ENCODE measurements at regions not wholly inside any gene's neighbourhood (a gene's known extent, or its start where the extent isn't known, plus 50 kb on each side); places are given as distances from the start of the nearest gene placed in this dataset.
"Not testable (repeated sequence)": the region's sequence is repeated elsewhere in the genome, so short reads cannot be mapped to it uniquely, and the experiment has no call there.

- no peak for DNase-seq
Observed at GRCh38 chr7:79952399-79952798, 182.2 kb upstream of the GNAI1 start.

GRCh38 chr7:79951415-79951814 is 183.2 kb upstream of the GNAI1 start:
- no peak for DNase-seq

- DNase-seq, result no peak
Observed at GRCh38 chr7:79949778-79950177, 184.9 kb upstream of the GNAI1 start.

GRCh38 chr7:79936281-79936983 is 198.2 kb upstream of the GNAI1 start:
- no peak for DNase-seq

DNA sequence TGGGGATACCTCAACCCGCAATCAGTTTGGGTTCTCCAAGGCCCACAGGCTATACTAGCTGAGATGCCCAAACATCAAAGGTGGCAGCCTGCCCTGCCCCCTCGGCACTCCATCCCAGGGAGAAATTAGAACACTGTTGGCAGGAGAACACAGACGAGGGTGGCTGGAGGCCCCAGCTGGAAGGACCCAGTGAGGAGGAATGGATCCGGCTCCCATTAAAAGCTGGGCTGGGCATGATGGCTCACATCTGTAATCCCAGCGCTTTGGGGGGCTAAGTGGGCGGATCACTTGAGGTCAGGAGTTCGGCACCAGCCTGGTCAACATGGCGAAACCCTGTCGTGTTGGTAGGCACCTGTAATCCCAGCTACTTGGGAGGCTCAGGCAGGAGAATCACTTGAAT is 199.9 kb upstream of the GNAI1 start:
- DNase-seq, result no peak

DNA sequence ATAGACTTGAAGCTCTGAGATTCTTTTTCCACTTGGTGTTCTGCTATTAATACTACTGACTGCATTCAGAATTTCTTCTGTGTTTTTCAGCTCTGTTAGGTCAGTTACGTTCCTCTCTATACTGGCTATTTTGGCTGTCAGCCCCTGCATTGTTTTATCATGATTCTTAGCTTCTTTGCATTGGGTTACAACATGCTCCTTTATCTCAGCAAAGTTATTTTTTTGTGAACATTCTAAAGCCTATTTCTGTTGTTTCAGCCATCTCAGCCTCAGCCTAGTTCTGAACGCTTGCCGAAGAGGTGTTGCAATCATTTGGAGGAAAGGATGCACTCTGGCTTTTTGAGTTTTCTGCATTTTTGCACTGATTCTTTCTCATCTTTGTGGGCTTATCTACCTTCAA is 201.5 kb upstream of the GNAI1 start:
- DNase-seq, result peak; percentile 88

GRCh38 chr7:79930604-79931003 is 204.0 kb upstream of the GNAI1 start:
- peak; percentile 66 for DNase-seq

GRCh38 chr7:79927116-79927515 is 207.5 kb upstream of the GNAI1 start:
- peak; percentile 3 for DNase-seq

DNA sequence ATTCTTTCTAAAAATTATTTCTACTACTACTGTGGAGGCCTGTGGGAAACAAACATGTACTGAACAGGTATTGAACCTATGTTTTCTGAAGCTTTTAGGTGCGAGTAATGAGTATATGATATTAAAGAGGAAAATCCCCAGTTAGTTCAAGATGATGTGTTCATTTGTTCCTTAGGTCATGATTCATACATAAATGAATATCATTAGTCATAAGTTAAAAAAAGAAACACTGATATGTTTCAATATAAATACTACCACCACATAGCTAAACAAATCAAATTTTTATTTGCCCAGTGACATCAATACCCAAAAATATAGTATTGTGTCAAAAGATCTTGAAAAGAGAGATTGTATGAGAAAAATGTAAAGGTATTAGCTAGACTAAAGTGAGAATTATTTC is 210.7 kb upstream of the GNAI1 start:
- DNase-seq, result peak; percentile 12

DNA sequence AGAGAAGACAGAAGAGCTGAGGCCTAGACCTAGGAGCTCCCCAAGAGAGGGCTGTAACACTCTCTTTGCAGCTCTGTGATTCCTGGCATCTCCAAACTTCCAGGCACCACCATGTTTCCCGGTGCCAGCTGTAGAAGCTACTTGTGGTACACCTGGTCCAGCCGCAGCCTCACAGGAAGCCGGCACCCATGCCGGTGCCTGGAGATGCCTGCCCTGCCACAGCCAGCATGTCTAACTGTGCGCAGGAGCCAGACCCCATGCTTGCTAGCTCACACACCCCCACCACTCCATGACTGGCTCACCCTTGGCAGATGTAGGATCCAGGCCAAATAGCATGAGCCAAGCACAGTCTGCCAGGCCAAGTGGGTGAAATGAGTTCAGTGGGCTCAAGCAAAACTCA is 211.7 kb upstream of the GNAI1 start:
- DNase-seq, result no peak

DNA sequence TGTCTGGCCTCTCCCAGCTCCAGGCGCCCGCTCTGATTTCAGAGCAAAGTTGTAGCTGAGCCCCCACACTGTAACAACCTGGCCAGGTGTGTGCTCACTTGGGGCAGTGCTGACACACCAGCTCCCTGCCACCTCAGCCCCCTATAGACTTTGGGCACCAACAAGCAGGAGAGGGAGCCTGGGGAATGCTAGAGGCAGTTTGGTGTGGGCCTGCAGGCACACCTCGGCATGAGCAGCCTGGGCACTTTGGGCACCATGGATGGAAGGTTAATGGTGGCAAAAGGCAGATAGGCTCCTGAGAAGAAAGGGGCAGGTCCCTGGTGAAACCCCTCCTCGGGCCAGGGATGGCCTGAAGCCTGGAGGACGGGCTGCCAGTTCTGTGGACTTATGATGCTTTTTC is 212.7 kb upstream of the GNAI1 start:
- DNase-seq, result no peak

DNA sequence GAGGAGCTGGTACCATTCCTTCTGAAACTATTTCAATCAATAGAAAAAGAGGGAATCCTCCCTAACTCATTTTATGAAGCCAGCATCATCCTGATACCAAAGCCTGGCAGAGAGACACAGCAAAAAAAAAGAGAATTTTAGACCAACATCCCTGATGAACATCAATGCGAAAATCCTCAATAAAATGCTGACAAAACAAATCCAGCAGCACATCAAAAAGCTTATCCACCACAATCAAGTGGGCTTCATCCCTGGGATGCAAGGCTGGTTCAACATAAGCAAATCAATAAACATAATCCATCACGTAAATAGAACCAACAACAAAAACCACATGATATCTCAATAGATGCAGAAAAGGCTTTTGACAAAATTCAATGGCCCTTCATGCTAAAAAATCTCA is 216.0 kb upstream of the GNAI1 start:
- DNase-seq, result not testable (repeated sequence)

DNA sequence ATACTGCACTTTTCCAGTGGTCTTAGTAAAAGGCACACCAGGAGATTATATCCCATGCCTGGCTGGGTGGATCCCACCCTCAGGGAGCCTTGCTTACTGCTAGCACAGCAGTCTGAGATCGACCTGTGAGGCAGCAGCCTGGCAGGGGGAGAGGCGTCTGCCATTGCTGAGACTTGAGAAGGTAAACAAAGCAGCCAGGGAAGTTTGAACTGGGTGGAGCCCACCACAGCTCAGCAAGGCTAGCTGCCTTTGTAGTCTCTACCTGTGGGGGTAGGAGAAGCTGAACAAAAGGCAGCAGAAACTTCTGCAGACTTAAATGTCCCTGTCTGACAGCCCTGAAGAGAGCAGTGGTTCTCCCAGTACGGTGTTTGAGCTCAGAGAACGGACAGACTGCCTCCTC is 219.3 kb upstream of the GNAI1 start:
- DNase-seq, result not testable (repeated sequence)

- DNase-seq, result no peak
Observed at GRCh38 chr7:79912213-79912633, 222.4 kb upstream of the GNAI1 start.

DNA sequence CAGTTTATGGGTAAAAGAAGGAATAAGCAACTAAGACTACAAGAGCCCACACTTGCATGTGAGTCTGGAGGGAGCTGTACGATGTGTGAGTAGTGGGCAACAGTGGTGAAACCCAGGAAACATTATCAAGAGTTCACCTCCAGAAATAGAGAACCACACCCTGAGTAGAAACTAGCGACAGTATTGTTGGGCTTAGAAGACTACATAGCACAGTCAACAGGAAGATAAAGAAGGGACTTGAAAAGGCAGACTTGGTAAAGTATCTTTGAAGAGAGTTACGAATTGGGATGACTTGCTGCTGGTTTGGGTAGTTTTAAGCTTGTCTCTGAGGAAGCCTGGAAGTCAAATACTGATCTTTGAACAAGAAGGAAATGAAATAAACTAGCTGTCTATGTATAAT is 223.2 kb upstream of the GNAI1 start:
- no peak for DNase-seq

DNA sequence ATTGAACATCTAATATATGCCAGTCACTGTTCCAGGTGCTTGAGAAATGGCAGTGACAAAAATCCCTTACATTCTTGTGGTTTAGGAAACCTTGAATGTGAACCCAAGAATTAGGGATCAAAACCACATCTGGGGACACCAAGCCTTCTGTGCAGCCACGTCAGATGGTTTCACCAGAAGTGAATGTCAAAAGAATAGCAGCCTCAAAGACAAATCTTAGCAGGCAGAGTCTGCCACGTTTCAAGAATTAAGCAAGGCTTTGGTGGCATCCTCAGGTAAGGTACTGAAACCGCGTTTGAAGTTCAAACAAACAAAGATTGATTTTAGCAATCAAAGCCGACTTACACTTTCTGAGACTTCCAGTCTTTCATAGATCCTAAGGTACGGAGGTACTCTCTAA is 225.5 kb upstream of the GNAI1 start:
- DNase-seq, result no peak

- no peak for DNase-seq
Observed at GRCh38 chr7:79897166-79897565, 237.5 kb upstream of the GNAI1 start.

GRCh38 chr7:79893991-79894390 is 240.6 kb upstream of the GNAI1 start:
- peak; percentile 34 for DNase-seq

GRCh38 chr7:79882922-79883321 is 251.7 kb upstream of the GNAI1 start:
- DNase-seq, result peak; percentile 41

DNA sequence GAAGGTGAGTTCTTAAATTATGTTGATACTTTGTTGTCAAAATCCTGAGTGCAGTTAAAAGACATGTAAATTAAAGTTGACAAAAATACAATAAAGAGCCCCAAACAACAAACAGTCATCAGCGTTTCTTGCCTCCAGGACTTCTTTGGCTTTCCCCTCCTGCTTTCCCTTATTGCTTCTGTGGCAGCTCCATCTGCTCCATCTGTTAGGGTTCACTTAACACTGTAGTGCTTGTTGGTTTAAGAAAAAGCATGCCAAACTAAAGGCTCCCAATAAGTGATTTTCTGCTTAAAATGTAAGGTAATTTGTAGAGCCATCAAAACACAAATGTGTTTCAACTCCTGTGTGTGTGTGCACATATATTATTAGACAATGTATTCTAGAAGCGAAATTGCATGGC is 254.3 kb upstream of the GNAI1 start:
- DNase-seq, result no peak

- DNase-seq, result peak; percentile 33
Observed at GRCh38 chr7:79877874-79878465, 256.7 kb upstream of the GNAI1 start.

GRCh38 chr7:79876848-79877252 is 257.8 kb upstream of the GNAI1 start:
- peak; percentile 86 for DNase-seq

DNA sequence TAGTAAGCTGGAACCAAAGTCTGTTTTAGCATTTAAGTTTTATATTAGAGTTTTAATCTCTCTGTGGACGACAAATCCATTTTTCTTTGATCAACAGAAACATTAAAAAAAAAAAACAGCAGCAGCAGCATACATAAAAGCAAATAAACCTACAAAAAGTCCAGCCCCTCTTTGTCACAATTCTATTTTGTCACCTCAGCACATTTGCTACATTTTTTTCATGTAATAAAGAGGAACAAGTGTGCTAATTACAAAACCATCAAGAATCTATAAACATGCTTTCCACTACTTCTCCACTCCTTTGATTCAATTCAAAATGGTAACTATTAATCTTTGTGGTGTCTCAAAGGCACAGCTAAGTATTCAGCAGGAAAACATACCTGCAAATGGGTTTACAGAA is 259.8 kb upstream of the GNAI1 start:
- no peak for DNase-seq

GRCh38 chr7:79872176-79872575 is 262.5 kb upstream of the GNAI1 start:
- DNase-seq, result no peak

- no peak for DNase-seq
Observed at GRCh38 chr7:79868010-79868409, 266.6 kb upstream of the GNAI1 start.

All from fibroblast of upper back skin (primary cell).